ENCODE measurements at regions not wholly inside any gene's neighbourhood (a gene's known extent, or its start where the extent isn't known, plus 50 kb on each side); places are given as distances from the start of the nearest gene placed in this dataset.

- H3K4me3 ChIP-seq = peak overlapping the region; percentile 75
- H3K27me3 ChIP-seq (ENCODE audit: low read depth) = no peaks in the 10 kb centered on the region
- peak overlapping the region; percentile 84 for H3K27ac ChIP-seq
- TF ChIP-seq, protein P1, sequence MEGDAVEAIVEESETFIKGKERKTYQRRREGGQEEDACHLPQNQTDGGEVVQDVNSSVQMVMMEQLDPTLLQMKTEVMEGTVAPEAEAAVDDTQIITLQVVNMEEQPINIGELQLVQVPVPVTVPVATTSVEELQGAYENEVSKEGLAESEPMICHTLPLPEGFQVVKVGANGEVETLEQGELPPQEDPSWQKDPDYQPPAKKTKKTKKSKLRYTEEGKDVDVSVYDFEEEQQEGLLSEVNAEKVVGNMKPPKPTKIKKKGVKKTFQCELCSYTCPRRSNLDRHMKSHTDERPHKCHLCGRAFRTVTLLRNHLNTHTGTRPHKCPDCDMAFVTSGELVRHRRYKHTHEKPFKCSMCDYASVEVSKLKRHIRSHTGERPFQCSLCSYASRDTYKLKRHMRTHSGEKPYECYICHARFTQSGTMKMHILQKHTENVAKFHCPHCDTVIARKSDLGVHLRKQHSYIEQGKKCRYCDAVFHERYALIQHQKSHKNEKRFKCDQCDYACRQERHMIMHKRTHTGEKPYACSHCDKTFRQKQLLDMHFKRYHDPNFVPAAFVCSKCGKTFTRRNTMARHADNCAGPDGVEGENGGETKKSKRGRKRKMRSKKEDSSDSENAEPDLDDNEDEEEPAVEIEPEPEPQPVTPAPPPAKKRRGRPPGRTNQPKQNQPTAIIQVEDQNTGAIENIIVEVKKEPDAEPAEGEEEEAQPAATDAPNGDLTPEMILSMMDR (IDR thresholded peaks at IDR 0.05) = no peak
- no peaks in the 10 kb centered on the region for H3K9me3 ChIP-seq
- ATAC-seq (peak; percentile 42 to 44), DNase-seq (peak; percentile 63)
- no peaks in the 10 kb centered on the region for H3K36me3 ChIP-seq
- H3K4me1 ChIP-seq = peaks cover 20% of the 10 kb centered on the region
- intact Hi-C loops (cut with DNase I) = no loop called here
These were observed 283.7 kb downstream of the ZEB1 start for GRCh38 chr10:31602541-31603234.

DNA sequence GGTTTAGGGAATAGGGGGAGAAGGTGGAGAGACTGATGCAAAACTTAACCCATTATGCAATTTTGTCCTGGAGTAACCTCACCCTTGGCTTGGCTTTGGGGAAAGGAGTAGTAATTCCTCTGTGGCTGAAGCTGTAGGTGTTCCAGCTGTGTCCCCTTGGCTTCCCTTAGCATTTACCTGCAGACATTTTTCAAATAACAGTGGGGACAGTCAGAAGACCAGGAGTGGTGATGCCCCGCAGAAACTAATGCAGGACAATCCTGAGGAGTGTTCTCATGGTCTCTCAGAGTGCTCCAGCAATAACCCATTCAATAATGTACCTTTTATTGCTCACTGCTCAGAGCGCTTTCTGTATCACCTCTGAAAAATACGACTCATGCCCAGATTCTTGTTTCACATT is 282.1 kb downstream of the ZEB1 start:
- Histone ChIP-seq H3K27me3 (ENCODE audit: low read depth) (no peaks in the 10 kb centered on the region), H3K9me3 (no peaks in the 10 kb centered on the region), H3K27ac (no peak overlapping the region), H3K36me3 (no peaks in the 10 kb centered on the region), H3K4me3 (no peak overlapping the region), H3K4me1 (peaks cover 11% of the 10 kb centered on the region)
- DNase-seq = no peak
- intact Hi-C loops (cut with DNase I) = no loop called here
- TF ChIP-seq, protein P1 (IDR thresholded peaks at IDR 0.05) = no peak
- ATAC-seq = no peak

DNA sequence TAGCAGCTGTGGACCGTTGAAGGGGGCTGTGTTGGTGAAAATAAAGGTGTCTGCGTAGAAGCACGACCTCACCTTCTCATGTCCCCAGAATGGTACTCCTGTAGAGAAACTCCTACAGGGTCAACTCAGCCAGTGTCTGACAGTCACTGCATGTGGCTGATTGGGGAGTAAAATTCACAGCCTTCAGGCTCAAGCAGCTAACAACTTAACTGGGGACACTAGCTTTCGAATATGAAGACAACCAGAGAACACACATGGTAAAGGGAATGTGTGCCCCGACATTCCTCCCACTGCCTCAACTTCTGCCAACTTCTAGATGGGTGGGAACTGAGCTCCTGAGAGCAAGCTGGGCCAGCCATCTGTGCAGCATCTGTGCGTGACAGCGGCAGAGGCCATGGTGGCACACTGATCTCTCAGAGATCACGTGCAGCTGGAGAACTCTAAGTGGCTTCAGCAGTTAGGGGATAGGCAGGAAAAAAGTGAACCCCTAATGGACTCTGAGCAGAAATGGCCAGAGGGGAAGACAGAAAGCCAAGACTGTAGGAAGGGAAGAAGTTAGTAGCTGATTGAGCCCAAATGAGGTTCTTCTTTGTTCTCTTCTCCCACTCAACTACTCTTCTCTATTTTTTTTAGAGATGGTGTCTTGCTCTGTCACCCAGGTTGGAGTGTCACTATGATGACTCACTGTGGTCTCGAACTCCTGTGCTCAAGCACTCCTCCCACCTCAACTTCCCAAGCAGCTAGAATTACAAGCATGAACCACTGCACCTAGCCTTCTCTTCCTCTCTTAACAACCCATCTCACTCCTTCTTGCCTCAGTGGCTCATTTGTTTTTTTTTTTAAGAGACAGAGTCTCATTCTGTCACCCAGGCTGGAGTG is 280.8 kb downstream of the ZEB1 start:
- Histone ChIP-seq H3K27ac (no peak overlapping the region), H3K36me3 (no peaks in the 10 kb centered on the region), H3K4me3 (no peak overlapping the region), H3K27me3 (ENCODE audit: low read depth) (no peaks in the 10 kb centered on the region), H3K9me3 (no peaks in the 10 kb centered on the region), H3K4me1 (peaks cover 11% of the 10 kb centered on the region)
- TF ChIP-seq, protein P1 (IDR thresholded peaks at IDR 0.05) = no peak
- DNase-seq (no peak), ATAC-seq (no peak)
- intact Hi-C loops (cut with DNase I) = no loop called here

DNA sequence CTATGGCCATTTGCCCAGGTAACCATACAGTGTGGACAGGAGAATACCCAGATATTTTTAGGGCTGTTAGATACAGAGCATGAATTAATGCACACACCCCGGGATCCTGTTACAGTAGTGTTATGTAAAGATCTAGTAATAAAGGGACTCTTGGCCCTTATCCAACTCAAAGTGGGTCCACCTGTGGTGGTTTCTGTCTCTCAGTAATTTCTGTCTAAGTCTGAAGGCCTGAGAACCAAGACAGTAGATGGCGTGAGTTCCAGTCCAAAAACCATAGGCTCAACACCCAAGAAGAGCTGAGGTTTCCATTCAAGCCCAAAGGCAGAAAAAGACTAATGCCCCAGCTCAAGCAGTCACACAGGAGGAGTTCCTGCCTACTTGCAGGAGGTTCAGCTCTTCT is 277.7 kb downstream of the ZEB1 start:
- H3K36me3 ChIP-seq = no peaks in the 10 kb centered on the region
- no peak for ATAC-seq
- no peak overlapping the region for H3K27ac ChIP-seq
- no peak overlapping the region for H3K4me3 ChIP-seq
- TF ChIP-seq, protein P1 (IDR thresholded peaks at IDR 0.05) = no peak
- H3K9me3 ChIP-seq = peaks cover 2% of the 10 kb centered on the region
- intact Hi-C loops (cut with DNase I) = no loop called here
- H3K27me3 ChIP-seq (ENCODE audit: low read depth) = no peaks in the 10 kb centered on the region
- no peak for DNase-seq
- no peaks in the 10 kb centered on the region for H3K4me1 ChIP-seq

DNA sequence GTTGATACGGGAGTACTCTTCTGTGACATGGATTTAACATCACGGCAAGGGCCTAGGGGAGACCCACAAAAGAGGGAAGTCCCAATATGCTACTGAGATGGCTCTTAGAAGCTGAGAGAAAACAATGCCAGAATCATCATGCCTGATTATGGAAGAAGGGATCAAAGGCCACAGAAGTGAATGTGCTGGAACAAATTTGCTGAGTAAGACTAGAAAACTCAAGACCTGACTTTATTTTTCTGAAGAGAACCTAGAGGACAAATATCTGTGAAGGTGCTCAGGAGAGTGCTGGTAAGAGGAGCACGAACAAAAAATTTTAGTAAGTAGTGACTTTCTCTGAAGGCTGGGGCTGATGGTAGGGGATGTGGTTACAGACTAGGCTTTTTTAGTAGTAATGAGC is 277.0 kb downstream of the ZEB1 start:
- H3K27me3 ChIP-seq (ENCODE audit: low read depth) = no peaks in the 10 kb centered on the region
- no peak overlapping the region for H3K27ac ChIP-seq
- no peak overlapping the region for H3K4me3 ChIP-seq
- H3K9me3 ChIP-seq = peaks cover 7% of the 10 kb centered on the region
- ATAC-seq (no peak), DNase-seq (no peak)
- H3K36me3 ChIP-seq = no peaks in the 10 kb centered on the region
- H3K4me1 ChIP-seq = no peaks in the 10 kb centered on the region
- intact Hi-C loops (cut with DNase I) = no loop called here
- TF ChIP-seq, protein P1 (IDR thresholded peaks at IDR 0.05) = no peak
